ENCODE measurements at regions not wholly inside any gene's neighbourhood (a gene's known extent, or its start where the extent isn't known, plus 50 kb on each side); places are given as distances from the start of the nearest gene placed in this dataset.
A peak's percentile ranks its signal among the peaks of the same experiment; 100 is the strongest.

GRCh38 chr3:44048949-44049348, 192.7 kb upstream of the TOPAZ1 start:
- Mint-ChIP-seq H3K4me1 (no peaks in the 10 kb centered on the region), H3K27me3 (peaks cover 18 to 29% of the 10 kb centered on the region in 2 donors), H3K4me3 (no peak overlapping the region), H3K9me3 (no peaks in the 10 kb centered on the region), H3K36me3 (no peaks in the 10 kb centered on the region), H3K27ac (no peak overlapping the region)
- ChIA-PET POLR2A (ENCODE audit: partially characterized antibody) (no interaction called here), CTCF (ENCODE audit: partially characterized antibody) (no interaction called here)
- intact Hi-C loops (cut with micrococcal nuclease) = no loop called here
- Histone ChIP-seq H3K27ac (ENCODE audit: low read depth, low read length) (no peak overlapping the region), H3K36me3 (ENCODE audit: insufficient read depth, low read length) (no peaks in the 10 kb centered on the region), H3K4me3 (ENCODE audit: low read length in 2 of 2) (no peak overlapping the region), H3K4me1 (ENCODE audit: insufficient read depth, low read length) (no peaks in the 10 kb centered on the region), H3K9me3 (ENCODE audit: control insufficient read depth in 1 of 2, low read length in 2 of 2) (no peaks in the 10 kb centered on the region), H3K27me3 (ENCODE audit: insufficient read depth, low read length) (no peaks in the 10 kb centered on the region)
- DNase-seq = no peak

- Mint-ChIP-seq H3K27me3 (peaks cover 20 to 33% of the 10 kb centered on the region in 2 donors), H3K4me3 (no peak overlapping the region), H3K36me3 (no peaks in the 10 kb centered on the region), H3K27ac (no peak overlapping the region), H3K9me3 (no peaks in the 10 kb centered on the region), H3K4me1 (no peaks in the 10 kb centered on the region)
- H3K27me3 ChIP-seq (ENCODE audit: insufficient read depth, low read length) = no peaks in the 10 kb centered on the region
- DNase-seq = no peak
- H3K27ac ChIP-seq (ENCODE audit: low read depth, low read length) = no peak overlapping the region
- ChIA-PET POLR2A (ENCODE audit: partially characterized antibody) (no interaction called here), CTCF (ENCODE audit: partially characterized antibody) (no interaction called here)
- no peak overlapping the region for H3K4me3 ChIP-seq (ENCODE audit: low read length in 2 of 2)
- H3K36me3 ChIP-seq (ENCODE audit: insufficient read depth, low read length) = no peaks in the 10 kb centered on the region
- H3K9me3 ChIP-seq (ENCODE audit: control insufficient read depth in 1 of 2, low read length in 2 of 2) = no peaks in the 10 kb centered on the region
- H3K4me1 ChIP-seq (ENCODE audit: insufficient read depth, low read length) = no peaks in the 10 kb centered on the region
- intact Hi-C loops (cut with micrococcal nuclease) = no loop called here
Measured at GRCh38 chr3:44050101-44050500, 191.6 kb upstream of the TOPAZ1 start.

GRCh38 chr3:44050867-44051266, 190.8 kb upstream of the TOPAZ1 start:
- Mint-ChIP-seq H3K27me3 (peaks cover 16 to 30% of the 10 kb centered on the region in 2 donors), H3K9me3 (no peaks in the 10 kb centered on the region), H3K27ac (no peak overlapping the region), H3K4me3 (no peak overlapping the region), H3K36me3 (no peaks in the 10 kb centered on the region), H3K4me1 (no peaks in the 10 kb centered on the region)
- H3K4me1 ChIP-seq (ENCODE audit: insufficient read depth, low read length) = no peaks in the 10 kb centered on the region
- DNase-seq = no peak
- POLR2A ChIA-PET (ENCODE audit: partially characterized antibody) = no interaction called here
- intact Hi-C loops (cut with micrococcal nuclease) = no loop called here
- no peak overlapping the region for H3K27ac ChIP-seq (ENCODE audit: low read depth, low read length)
- H3K36me3 ChIP-seq (ENCODE audit: insufficient read depth, low read length) = no peaks in the 10 kb centered on the region
- no peaks in the 10 kb centered on the region for H3K27me3 ChIP-seq (ENCODE audit: insufficient read depth, low read length)
- H3K9me3 ChIP-seq (ENCODE audit: control insufficient read depth in 1 of 2, low read length in 2 of 2) = no peaks in the 10 kb centered on the region
- H3K4me3 ChIP-seq (ENCODE audit: low read length in 2 of 2) = no peak overlapping the region
- CTCF ChIA-PET (ENCODE audit: partially characterized antibody) = no interaction called here

GRCh38 chr3:44055951-44056350, 185.7 kb upstream of the TOPAZ1 start:
- peaks cover 0 to 2% (median 0%) of the 10 kb centered on the region in 8 donors for H3K9me3 Mint-ChIP-seq
- H3K27ac Mint-ChIP-seq = no peak overlapping the region
- peaks cover 5% of the 10 kb centered on the region for H3K4me1 ChIP-seq (ENCODE audit: insufficient read depth, low read length)
- no peak overlapping the region for H3K4me3 ChIP-seq (ENCODE audit: low read length in 2 of 2)
- no peaks in the 10 kb centered on the region for H3K27me3 ChIP-seq (ENCODE audit: insufficient read depth, low read length)
- H3K4me1 Mint-ChIP-seq = peaks cover 0 to 19% (median 9%) of the 10 kb centered on the region in 4 donors
- H3K4me3 Mint-ChIP-seq = peak overlapping the region in 1 of 8 donors; percentile 52
- DNase-seq = no peak
- no peaks in the 10 kb centered on the region for H3K36me3 Mint-ChIP-seq
- ChIA-PET POLR2A (ENCODE audit: partially characterized antibody) (no interaction called here), CTCF (ENCODE audit: partially characterized antibody) (no interaction called here)
- H3K27ac ChIP-seq (ENCODE audit: low read depth, low read length) = no peak overlapping the region
- H3K9me3 ChIP-seq (ENCODE audit: control insufficient read depth in 1 of 2, low read length in 2 of 2) = no peaks in the 10 kb centered on the region
- intact Hi-C loops (cut with micrococcal nuclease) = no loop called here
- no peaks in the 10 kb centered on the region for H3K36me3 ChIP-seq (ENCODE audit: insufficient read depth, low read length)
- H3K27me3 Mint-ChIP-seq = peaks cover 26 to 36% of the 10 kb centered on the region in 2 donors

- Histone ChIP-seq H3K9me3 (ENCODE audit: control insufficient read depth in 1 of 2, low read length in 2 of 2) (no peaks in the 10 kb centered on the region), H3K4me3 (ENCODE audit: low read length in 2 of 2) (no peak overlapping the region), H3K27ac (ENCODE audit: low read depth, low read length) (no peak overlapping the region), H3K4me1 (ENCODE audit: insufficient read depth, low read length) (peaks cover 5% of the 10 kb centered on the region), H3K27me3 (ENCODE audit: insufficient read depth, low read length) (no peaks in the 10 kb centered on the region), H3K36me3 (ENCODE audit: insufficient read depth, low read length) (no peaks in the 10 kb centered on the region)
- DNase-seq = no peak
- CTCF ChIA-PET (ENCODE audit: partially characterized antibody) = no interaction called here
- H3K36me3 Mint-ChIP-seq = no peaks in the 10 kb centered on the region
- peaks cover 0 to 2% (median 0%) of the 10 kb centered on the region in 8 donors for H3K9me3 Mint-ChIP-seq
- no peak overlapping the region for H3K27ac Mint-ChIP-seq
- H3K27me3 Mint-ChIP-seq = peaks cover 22 to 32% of the 10 kb centered on the region in 2 donors
- intact Hi-C loops (cut with micrococcal nuclease) = no loop called here
- H3K4me3 Mint-ChIP-seq = peak overlapping the region in 1 of 8 donors; percentile 52
- POLR2A ChIA-PET (ENCODE audit: partially characterized antibody) = no interaction called here
- peaks cover 0 to 19% (median 9%) of the 10 kb centered on the region in 4 donors for H3K4me1 Mint-ChIP-seq
Measured at GRCh38 chr3:44056446-44057240, 185.0 kb upstream of the TOPAZ1 start.

GRCh38 chr3:44058022-44058867, 183.4 kb upstream of the TOPAZ1 start:
- no peak overlapping the region for H3K27ac Mint-ChIP-seq
- Histone ChIP-seq H3K4me3 (ENCODE audit: low read length in 2 of 2) (no peak overlapping the region), H3K9me3 (ENCODE audit: control insufficient read depth in 1 of 2, low read length in 2 of 2) (no peaks in the 10 kb centered on the region), H3K27ac (ENCODE audit: low read depth, low read length) (no peak overlapping the region), H3K27me3 (ENCODE audit: insufficient read depth, low read length) (no peaks in the 10 kb centered on the region), H3K4me1 (ENCODE audit: insufficient read depth, low read length) (peaks cover 5% of the 10 kb centered on the region), H3K36me3 (ENCODE audit: insufficient read depth, low read length) (no peaks in the 10 kb centered on the region)
- intact Hi-C loops (cut with micrococcal nuclease) = no loop called here
- peak overlapping the region in 5 of 8 donors; percentile 27 to 58 (median 45) for H3K4me3 Mint-ChIP-seq
- no peak for DNase-seq
- H3K4me1 Mint-ChIP-seq = peaks cover 0 to 19% (median 9%) of the 10 kb centered on the region in 4 donors
- ChIA-PET POLR2A (ENCODE audit: partially characterized antibody) (no interaction called here), CTCF (ENCODE audit: partially characterized antibody) (no interaction called here)
- H3K27me3 Mint-ChIP-seq = peaks cover 20 to 27% of the 10 kb centered on the region in 2 donors
- H3K9me3 Mint-ChIP-seq = peaks cover 0 to 2% (median 0%) of the 10 kb centered on the region in 8 donors
- H3K36me3 Mint-ChIP-seq = no peaks in the 10 kb centered on the region

- DNase-seq = no peak
- CTCF ChIA-PET (ENCODE audit: partially characterized antibody) = no interaction called here
- POLR2A ChIA-PET (ENCODE audit: partially characterized antibody) = no interaction called here
- peaks cover 23 to 28% of the 10 kb centered on the region in 2 donors for H3K27me3 Mint-ChIP-seq
- H3K27ac ChIP-seq (ENCODE audit: low read depth, low read length) = no peak overlapping the region
- H3K36me3 Mint-ChIP-seq = no peaks in the 10 kb centered on the region
- H3K4me3 ChIP-seq (ENCODE audit: low read length in 2 of 2) = no peak overlapping the region
- no peaks in the 10 kb centered on the region for H3K9me3 ChIP-seq (ENCODE audit: control insufficient read depth in 1 of 2, low read length in 2 of 2)
- no peaks in the 10 kb centered on the region for H3K36me3 ChIP-seq (ENCODE audit: insufficient read depth, low read length)
- intact Hi-C loops (cut with micrococcal nuclease) = no loop called here
- H3K9me3 Mint-ChIP-seq = peaks cover 0 to 2% (median 0%) of the 10 kb centered on the region in 8 donors
- peaks cover 5% of the 10 kb centered on the region for H3K4me1 ChIP-seq (ENCODE audit: insufficient read depth, low read length)
- H3K4me3 Mint-ChIP-seq = peak overlapping the region in 1 of 8 donors; percentile 45
- H3K4me1 Mint-ChIP-seq = peaks cover 0 to 19% (median 9%) of the 10 kb centered on the region in 4 donors
- H3K27me3 ChIP-seq (ENCODE audit: insufficient read depth, low read length) = no peaks in the 10 kb centered on the region
- no peak overlapping the region for H3K27ac Mint-ChIP-seq
Measured at GRCh38 chr3:44058868-44059203, 182.8 kb upstream of the TOPAZ1 start.
